WTC11 (cell line): ENCODE measurements at regions not wholly inside any gene's neighbourhood (a gene's known extent, or its start where the extent isn't known, plus 50 kb on each side); places are given as distances from the start of the nearest gene placed in this dataset.
A peak's percentile ranks its signal among the peaks of the same experiment; 100 is the strongest.

Source experiments
- ATAC-seq: fragments of 200-7000 bp; cut with Tn5 transposase; 2 replicates; pipeline ENCODE4 v1.10.0; 2021; ENCODE audit warnings: mild to moderate bottlenecking, moderate library complexity
- CTCF ChIA-PET: fragments of 300-600 bp; sonication (Branson Sonifier 250); formaldehyde crosslinking; loops from one replicate; lab custom pipeline; 2021; ENCODE audit warnings: antibody characterized with exemption; lab: Charles Lee
- POLR2A ChIA-PET: fragments of 350-600 bp; sonication (Branson Sonifier 250); formaldehyde crosslinking; loops from one replicate; lab custom pipeline; 2021; ENCODE audit warnings: antibody characterized with exemption; lab: Charles Lee
- DNase-seq: peaks from one replicate; pipeline ENCODE4 v3.0.0; 2021; ENCODE audit warnings: low spot score
- H3K27ac Mint-ChIP-seq: 2 replicates; pipeline ENCODE4 v1.8.0; 2021; ENCODE audit warnings: mixed read lengths
- H3K27me3 Mint-ChIP-seq: 2 replicates; pipeline ENCODE4 v1.8.0; 2021; ENCODE audit warnings: low read depth, mild to moderate bottlenecking, moderate library complexity, mixed read lengths
- H3K36me3 Mint-ChIP-seq: 2 replicates; pipeline ENCODE4 v1.8.0; 2021; ENCODE audit warnings: mixed read lengths
- H3K4me1 Mint-ChIP-seq: 2 replicates; pipeline ENCODE4 v1.8.0; 2022; ENCODE audit warnings: mixed read lengths
- H3K4me3 Mint-ChIP-seq: 2 replicates; pipeline ENCODE4 v1.8.0; 2021; ENCODE audit warnings: mild to moderate bottlenecking, moderate library complexity, mixed read lengths
- H3K9me3 Mint-ChIP-seq: 2 replicates; pipeline ENCODE4 v1.8.0; 2021; ENCODE audit warnings: mixed read lengths
- CREB1 ChIP-seq: sonication (generic); formaldehyde crosslinking; IDR thresholded peaks from 2 replicates; pipeline ENCODE4 v1.8.0; 2023; ENCODE audit warnings: mild to moderate bottlenecking, missing genetic modification reagents
- ETV6 ChIP-seq: sonication (generic); formaldehyde crosslinking; IDR thresholded peaks from 2 replicates; pipeline ENCODE4 v1.8.1; 2022; ENCODE audit warnings: mild to moderate bottlenecking, missing genetic modification reagents
- FOXK1 ChIP-seq: sonication (generic); formaldehyde crosslinking; IDR thresholded peaks from 2 replicates; pipeline ENCODE4 v1.8.0; 2022; ENCODE audit warnings: mild to moderate bottlenecking, moderate library complexity, missing genetic modification reagents
- FOXP1 ChIP-seq: sonication (generic); formaldehyde crosslinking; IDR thresholded peaks from 2 replicates; pipeline ENCODE4 v1.8.0; 2022; ENCODE audit warnings: missing genetic modification reagents, mild to moderate bottlenecking, moderate library complexity, borderline replicate concordance
- GTF2I ChIP-seq: fragments of 250-450 bp; sonication (Bioruptor Pico); conservative IDR thresholded peaks from 2 replicates; pipeline ENCODE4 v1.4.0; 2021; ENCODE audit warnings: mild to moderate bottlenecking
- JAZF1 ChIP-seq: fragments of 250-450 bp; sonication (Bioruptor Pico); IDR thresholded peaks from 2 replicates; pipeline ENCODE4 v1.9.0; 2021; ENCODE audit warnings: moderate library complexity, mild to moderate bottlenecking, inconsistent platforms
- JUN ChIP-seq: sonication (generic); formaldehyde crosslinking; IDR thresholded peaks from 2 replicates; pipeline ENCODE4 v1.8.0; 2023; ENCODE audit warnings: mild to moderate bottlenecking, missing genetic modification reagents
- NFATC4 ChIP-seq: fragments of 250-450 bp; sonication (Bioruptor Pico); IDR thresholded peaks from 2 replicates; pipeline ENCODE4 v1.9.0; 2021; ENCODE audit warnings: mild to moderate bottlenecking
- PRRX2 ChIP-seq: fragments of 250-450 bp; sonication (Bioruptor Pico); IDR thresholded peaks from 2 replicates; pipeline ENCODE4 v1.8.0; 2021; ENCODE audit warnings: mild to moderate bottlenecking
- RORB ChIP-seq: fragments of 250-450 bp; sonication (Bioruptor Pico); IDR thresholded peaks from 2 replicates; pipeline ENCODE4 v1.9.0; 2021; ENCODE audit warnings: mild to moderate bottlenecking
- SMAD4 ChIP-seq: sonication (generic); formaldehyde crosslinking; IDR thresholded peaks from 2 replicates; pipeline ENCODE4 v1.8.0; 2022; ENCODE audit warnings: mild to moderate bottlenecking, missing genetic modification reagents
- SOX15 ChIP-seq: fragments of 250-450 bp; sonication (Bioruptor Pico); IDR thresholded peaks from 2 replicates; pipeline ENCODE4 v1.9.0; 2021; ENCODE audit warnings: mild to moderate bottlenecking
- SP1 ChIP-seq: sonication (generic); formaldehyde crosslinking; conservative IDR thresholded peaks from 2 replicates; pipeline ENCODE4 v1.8.1; 2022; ENCODE audit warnings: missing genetic modification reagents
- ZNF219 ChIP-seq: sonication (generic); formaldehyde crosslinking; IDR thresholded peaks from 2 replicates; pipeline ENCODE4 v1.8.0; 2023; ENCODE audit warnings: missing genetic modification reagents, mild to moderate bottlenecking, borderline replicate concordance
- ZNF263 ChIP-seq: sonication (generic); formaldehyde crosslinking; IDR thresholded peaks from 2 replicates; pipeline ENCODE4 v1.8.1; 2022; ENCODE audit warnings: low read depth, mild to moderate bottlenecking, moderate library complexity, missing genetic modification reagents
- ZNF317 ChIP-seq: sonication (generic); formaldehyde crosslinking; IDR thresholded peaks from 2 replicates; pipeline ENCODE4 v1.8.1; 2023; ENCODE audit warnings: low read depth, mild to moderate bottlenecking, moderate library complexity, missing genetic modification reagents, borderline replicate concordance
- ZNF416 ChIP-seq: fragments of 250-450 bp; sonication (Bioruptor Pico); IDR thresholded peaks from 2 replicates; pipeline ENCODE4 v1.9.0; 2021; ENCODE audit warnings: mild to moderate bottlenecking, inconsistent platforms
- TF ChIP-seq, protein P1 (sequence below): fragments of 250-450 bp; sonication (Bioruptor Pico); IDR thresholded peaks from 2 replicates; pipeline ENCODE4 v1.8.0; 2021; ENCODE audit warnings: mild to moderate bottlenecking
- TF ChIP-seq, protein P2 (sequence below): sonication (generic); formaldehyde crosslinking; IDR thresholded peaks from 2 replicates; pipeline ENCODE4 v1.8.0; 2023; ENCODE audit warnings: missing genetic modification reagents, mild to moderate bottlenecking, borderline replicate concordance
- TF ChIP-seq, protein P3 (sequence below): sonication (generic); formaldehyde crosslinking; IDR thresholded peaks from 2 replicates; pipeline ENCODE4 v1.8.0; 2022; ENCODE audit warnings: mild to moderate bottlenecking, missing genetic modification reagents
- TF ChIP-seq, protein P4 (sequence below): fragments of 250-450 bp; sonication (Bioruptor Pico); IDR thresholded peaks from 2 replicates; pipeline ENCODE4 v1.9.0; 2021; ENCODE audit warnings: moderate library complexity, mild to moderate bottlenecking, inconsistent platforms, borderline replicate concordance
- TF ChIP-seq, protein P5 (sequence below): sonication (generic); formaldehyde crosslinking; IDR thresholded peaks from 2 replicates; pipeline ENCODE4 v1.8.1; 2022; ENCODE audit warnings: missing genetic modification reagents, borderline replicate concordance
- TF ChIP-seq, protein P6 (sequence below): sonication (generic); formaldehyde crosslinking; IDR thresholded peaks from 2 replicates; pipeline ENCODE4 v1.8.1; 2023; ENCODE audit warnings: mild to moderate bottlenecking, missing genetic modification reagents

DNA sequence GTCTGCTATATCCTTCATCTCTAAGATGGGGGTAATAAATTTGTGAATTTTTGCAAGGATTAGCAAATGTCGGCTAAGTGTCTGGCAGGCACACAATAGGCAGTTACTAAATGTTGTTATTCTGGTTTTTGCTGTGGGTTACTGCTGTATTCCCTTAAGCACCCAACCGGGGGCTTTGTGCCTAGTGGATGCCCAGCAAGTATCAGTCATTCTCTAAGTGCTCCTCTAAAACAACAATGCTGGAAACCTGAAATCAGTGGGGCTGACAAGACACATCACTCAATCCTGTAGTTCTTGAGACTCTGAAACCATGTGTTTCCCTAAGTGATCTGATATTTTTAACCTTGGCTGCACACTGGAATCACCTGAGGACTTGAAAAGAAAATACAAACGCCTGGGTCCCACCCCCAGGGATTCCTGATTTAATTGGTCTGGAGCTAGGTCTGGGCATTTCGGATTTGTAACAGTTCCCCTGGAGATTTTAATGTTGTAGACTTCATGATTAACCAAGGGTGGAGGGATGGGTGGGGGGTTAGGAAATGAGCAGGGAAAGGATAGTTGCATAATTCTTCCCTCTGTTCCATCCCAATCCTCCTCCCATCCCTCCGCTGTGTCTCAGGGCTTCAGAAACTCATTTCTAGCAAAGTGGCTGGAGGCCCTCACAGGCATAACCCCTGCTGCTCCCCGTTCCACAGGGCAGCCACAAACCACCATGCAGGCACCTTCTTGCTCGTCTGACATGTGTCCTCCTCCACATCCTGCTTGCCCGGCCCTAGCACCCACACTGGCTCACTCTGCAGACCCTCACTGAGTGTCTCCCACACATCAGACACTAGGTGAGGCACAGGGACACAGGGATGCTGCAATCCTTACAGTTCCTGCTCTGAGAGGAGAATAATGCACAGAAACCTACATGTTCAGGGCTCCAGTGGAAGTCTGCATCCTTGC lies 61.7 kb upstream of the LYRM9 start:
- no peak overlapping the region for H3K27ac Mint-ChIP-seq
- no peaks in the 10 kb centered on the region; the same call in 1 of the 2 replicates for H3K27me3 Mint-ChIP-seq
- POLR2A ChIA-PET = no interaction called here
- ATAC-seq (no peak), DNase-seq (no peak)
- H3K9me3 Mint-ChIP-seq = no peaks in the 10 kb centered on the region
- peaks cover 55% of the 10 kb centered on the region for H3K4me1 Mint-ChIP-seq
- TF ChIP-seq SOX15 (CRISPR knock-in tag) (no peak), NFATC4 (CRISPR knock-in tag) (no peak), FOXP1 (no peak), ZNF416 (no peak), RORB (CRISPR knock-in tag) (no peak), JAZF1 (CRISPR knock-in tag) (no peak), SP1 (CRISPR knock-in tag) (no peak), PRRX2 (CRISPR knock-in tag) (no peak), ZNF219 (CRISPR knock-in tag) (no peak), ETV6 (no peak)
- TF ChIP-seq, protein P1, sequence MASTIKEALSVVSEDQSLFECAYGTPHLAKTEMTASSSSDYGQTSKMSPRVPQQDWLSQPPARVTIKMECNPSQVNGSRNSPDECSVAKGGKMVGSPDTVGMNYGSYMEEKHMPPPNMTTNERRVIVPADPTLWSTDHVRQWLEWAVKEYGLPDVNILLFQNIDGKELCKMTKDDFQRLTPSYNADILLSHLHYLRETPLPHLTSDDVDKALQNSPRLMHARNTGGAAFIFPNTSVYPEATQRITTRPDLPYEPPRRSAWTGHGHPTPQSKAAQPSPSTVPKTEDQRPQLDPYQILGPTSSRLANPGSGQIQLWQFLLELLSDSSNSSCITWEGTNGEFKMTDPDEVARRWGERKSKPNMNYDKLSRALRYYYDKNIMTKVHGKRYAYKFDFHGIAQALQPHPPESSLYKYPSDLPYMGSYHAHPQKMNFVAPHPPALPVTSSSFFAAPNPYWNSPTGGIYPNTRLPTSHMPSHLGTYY (CRISPR knock-in tag) = no peak
- TF ChIP-seq, protein P2, sequence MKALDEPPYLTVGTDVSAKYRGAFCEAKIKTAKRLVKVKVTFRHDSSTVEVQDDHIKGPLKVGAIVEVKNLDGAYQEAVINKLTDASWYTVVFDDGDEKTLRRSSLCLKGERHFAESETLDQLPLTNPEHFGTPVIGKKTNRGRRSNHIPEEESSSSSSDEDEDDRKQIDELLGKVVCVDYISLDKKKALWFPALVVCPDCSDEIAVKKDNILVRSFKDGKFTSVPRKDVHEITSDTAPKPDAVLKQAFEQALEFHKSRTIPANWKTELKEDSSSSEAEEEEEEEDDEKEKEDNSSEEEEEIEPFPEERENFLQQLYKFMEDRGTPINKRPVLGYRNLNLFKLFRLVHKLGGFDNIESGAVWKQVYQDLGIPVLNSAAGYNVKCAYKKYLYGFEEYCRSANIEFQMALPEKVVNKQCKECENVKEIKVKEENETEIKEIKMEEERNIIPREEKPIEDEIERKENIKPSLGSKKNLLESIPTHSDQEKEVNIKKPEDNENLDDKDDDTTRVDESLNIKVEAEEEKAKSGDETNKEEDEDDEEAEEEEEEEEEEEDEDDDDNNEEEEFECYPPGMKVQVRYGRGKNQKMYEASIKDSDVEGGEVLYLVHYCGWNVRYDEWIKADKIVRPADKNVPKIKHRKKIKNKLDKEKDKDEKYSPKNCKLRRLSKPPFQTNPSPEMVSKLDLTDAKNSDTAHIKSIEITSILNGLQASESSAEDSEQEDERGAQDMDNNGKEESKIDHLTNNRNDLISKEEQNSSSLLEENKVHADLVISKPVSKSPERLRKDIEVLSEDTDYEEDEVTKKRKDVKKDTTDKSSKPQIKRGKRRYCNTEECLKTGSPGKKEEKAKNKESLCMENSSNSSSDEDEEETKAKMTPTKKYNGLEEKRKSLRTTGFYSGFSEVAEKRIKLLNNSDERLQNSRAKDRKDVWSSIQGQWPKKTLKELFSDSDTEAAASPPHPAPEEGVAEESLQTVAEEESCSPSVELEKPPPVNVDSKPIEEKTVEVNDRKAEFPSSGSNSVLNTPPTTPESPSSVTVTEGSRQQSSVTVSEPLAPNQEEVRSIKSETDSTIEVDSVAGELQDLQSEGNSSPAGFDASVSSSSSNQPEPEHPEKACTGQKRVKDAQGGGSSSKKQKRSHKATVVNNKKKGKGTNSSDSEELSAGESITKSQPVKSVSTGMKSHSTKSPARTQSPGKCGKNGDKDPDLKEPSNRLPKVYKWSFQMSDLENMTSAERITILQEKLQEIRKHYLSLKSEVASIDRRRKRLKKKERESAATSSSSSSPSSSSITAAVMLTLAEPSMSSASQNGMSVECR = no peak
- CTCF ChIA-PET = no interaction called here
- H3K4me3 Mint-ChIP-seq = no peak overlapping the region
- H3K36me3 Mint-ChIP-seq = no peaks in the 10 kb centered on the region

DNA sequence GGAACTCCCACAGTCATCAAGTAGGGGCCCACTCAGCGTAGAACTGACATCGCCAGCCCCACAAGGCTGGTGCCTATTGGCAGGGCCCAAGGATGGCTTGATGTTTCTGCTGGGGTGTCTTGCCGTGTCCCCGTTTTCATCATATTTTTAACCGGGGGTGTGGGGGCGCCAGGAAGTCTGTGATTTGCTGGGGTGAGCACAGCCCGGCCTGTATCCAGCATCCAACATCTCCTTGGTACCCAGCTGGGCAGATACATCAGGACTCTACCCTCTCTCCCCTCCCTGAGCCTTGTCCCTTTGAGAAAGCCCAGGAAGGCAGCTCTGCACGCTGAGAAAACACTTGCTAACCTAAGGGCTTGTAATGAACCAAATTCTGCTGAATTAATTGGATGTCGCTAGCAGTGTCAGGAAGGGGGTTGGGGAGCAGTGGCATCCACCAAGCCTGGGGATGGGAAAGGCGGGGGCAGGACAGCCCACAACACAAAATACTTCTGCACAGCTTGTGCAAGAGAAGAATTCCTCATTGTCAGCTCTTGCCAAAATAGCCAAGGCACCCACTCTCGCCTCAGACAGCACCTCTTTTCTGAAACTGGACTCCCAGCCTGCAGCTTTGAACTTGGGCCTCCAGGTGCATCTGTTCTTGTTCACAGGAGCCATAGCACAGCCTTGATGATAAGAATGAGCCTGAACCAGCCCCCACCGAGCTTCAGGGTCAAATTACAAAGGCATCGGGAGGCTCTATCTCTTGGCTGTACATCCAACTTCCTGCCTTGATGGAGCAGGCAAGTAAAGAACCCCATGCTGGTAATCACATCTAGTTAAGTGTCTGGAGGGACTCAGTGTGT lies 63.7 kb upstream of the LYRM9 start:
- CTCF ChIA-PET = no interaction called here
- TF ChIP-seq CREB1 (no peak), SP1 (CRISPR knock-in tag) (no peak), GTF2I (CRISPR knock-in tag) (no peak), FOXK1 (CRISPR knock-in tag) (no peak), ZNF317 (no peak), ZNF263 (no peak), SMAD4 (CRISPR knock-in tag) (no peak), JUN (CRISPR knock-in tag) (no peak)
- TF ChIP-seq, protein P3, sequence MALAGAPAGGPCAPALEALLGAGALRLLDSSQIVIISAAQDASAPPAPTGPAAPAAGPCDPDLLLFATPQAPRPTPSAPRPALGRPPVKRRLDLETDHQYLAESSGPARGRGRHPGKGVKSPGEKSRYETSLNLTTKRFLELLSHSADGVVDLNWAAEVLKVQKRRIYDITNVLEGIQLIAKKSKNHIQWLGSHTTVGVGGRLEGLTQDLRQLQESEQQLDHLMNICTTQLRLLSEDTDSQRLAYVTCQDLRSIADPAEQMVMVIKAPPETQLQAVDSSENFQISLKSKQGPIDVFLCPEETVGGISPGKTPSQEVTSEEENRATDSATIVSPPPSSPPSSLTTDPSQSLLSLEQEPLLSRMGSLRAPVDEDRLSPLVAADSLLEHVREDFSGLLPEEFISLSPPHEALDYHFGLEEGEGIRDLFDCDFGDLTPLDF (CRISPR knock-in tag) = no peak
- TF ChIP-seq, protein P4, sequence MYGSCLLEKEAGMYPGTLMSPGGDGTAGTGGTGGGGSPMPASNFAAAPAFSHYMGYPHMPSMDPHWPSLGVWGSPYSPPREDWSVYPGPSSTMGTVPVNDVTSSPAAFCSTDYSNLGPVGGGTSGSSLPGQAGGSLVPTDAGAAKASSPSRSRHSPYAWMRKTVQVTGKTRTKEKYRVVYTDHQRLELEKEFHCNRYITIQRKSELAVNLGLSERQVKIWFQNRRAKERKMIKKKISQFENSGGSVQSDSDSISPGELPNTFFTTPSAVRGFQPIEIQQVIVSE = no peak
- TF ChIP-seq, protein P5, sequence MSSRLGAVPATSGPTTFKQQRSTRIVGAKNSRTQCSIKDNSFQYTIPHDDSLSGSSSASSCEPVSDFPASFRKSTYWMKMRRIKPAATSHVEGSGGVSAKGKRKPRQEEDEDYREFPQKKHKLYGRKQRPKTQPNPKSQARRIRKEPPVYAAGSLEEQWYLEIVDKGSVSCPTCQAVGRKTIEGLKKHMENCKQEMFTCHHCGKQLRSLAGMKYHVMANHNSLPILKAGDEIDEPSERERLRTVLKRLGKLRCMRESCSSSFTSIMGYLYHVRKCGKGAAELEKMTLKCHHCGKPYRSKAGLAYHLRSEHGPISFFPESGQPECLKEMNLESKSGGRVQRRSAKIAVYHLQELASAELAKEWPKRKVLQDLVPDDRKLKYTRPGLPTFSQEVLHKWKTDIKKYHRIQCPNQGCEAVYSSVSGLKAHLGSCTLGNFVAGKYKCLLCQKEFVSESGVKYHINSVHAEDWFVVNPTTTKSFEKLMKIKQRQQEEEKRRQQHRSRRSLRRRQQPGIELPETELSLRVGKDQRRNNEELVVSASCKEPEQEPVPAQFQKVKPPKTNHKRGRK = no peak
- TF ChIP-seq, protein P6, sequence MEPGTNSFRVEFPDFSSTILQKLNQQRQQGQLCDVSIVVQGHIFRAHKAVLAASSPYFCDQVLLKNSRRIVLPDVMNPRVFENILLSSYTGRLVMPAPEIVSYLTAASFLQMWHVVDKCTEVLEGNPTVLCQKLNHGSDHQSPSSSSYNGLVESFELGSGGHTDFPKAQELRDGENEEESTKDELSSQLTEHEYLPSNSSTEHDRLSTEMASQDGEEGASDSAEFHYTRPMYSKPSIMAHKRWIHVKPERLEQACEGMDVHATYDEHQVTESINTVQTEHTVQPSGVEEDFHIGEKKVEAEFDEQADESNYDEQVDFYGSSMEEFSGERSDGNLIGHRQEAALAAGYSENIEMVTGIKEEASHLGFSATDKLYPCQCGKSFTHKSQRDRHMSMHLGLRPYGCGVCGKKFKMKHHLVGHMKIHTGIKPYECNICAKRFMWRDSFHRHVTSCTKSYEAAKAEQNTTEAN (CRISPR knock-in tag) = no peak

More for the DNA sequence above, 63.7 kb upstream of the LYRM9 start:
- no peak overlapping the region for H3K27ac Mint-ChIP-seq
- H3K36me3 Mint-ChIP-seq = no peaks in the 10 kb centered on the region
- H3K4me3 Mint-ChIP-seq = no peak overlapping the region; the same call in 1 of the 2 replicates
- ATAC-seq (no peak; the same call in none of the 2 replicates), DNase-seq (peak; percentile 23)
- H3K4me1 Mint-ChIP-seq = peaks cover 63% of the 10 kb centered on the region
- H3K9me3 Mint-ChIP-seq = no peaks in the 10 kb centered on the region
- POLR2A ChIA-PET = no interaction called here
- no peaks in the 10 kb centered on the region; the same call in 1 of the 2 replicates for H3K27me3 Mint-ChIP-seq
